ENCODE measurements at regions not wholly inside any gene's neighbourhood (a gene's known extent, or its start where the extent isn't known, plus 50 kb on each side); places are given as distances from the start of the nearest gene placed in this dataset.
A peak's percentile ranks its signal among the peaks of the same experiment; 100 is the strongest.

DNA sequence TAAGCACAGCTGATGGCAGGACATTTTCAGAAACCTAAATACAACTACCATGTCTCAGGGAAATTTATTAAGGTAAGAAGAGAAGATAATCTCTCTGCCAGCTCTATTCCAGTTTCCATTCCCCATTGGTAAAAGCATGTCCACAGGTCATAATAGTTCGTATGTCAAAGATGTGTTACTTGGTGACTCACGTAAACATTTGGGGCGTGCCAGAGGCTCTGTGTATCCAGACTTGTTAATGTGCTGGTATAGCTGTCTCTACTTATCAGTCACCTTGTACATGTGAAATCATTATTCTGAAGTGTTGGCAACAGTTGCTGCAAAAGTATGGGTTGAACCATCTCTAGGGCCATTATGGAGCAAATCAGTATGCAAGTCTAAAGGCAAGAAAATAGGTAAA, 1345.1 kb downstream of the SUCLG1 start:
- Histone ChIP-seq H3K36me3 (ENCODE audit: low read depth) (no peaks in the 10 kb centered on the region), H3K4me1 (ENCODE audit: insufficient read depth, poor library complexity, severe bottlenecking) (no peaks in the 10 kb centered on the region), H3K27me3 (ENCODE audit: insufficient read depth, poor library complexity, severe bottlenecking) (no peaks in the 10 kb centered on the region), H3K4me3 (ENCODE audit: severe bottlenecking) (no peak overlapping the region), H3K9me3 (ENCODE audit: severe bottlenecking) (peaks cover 3% of the 10 kb centered on the region), H3K27ac (ENCODE audit: poor library complexity, severe bottlenecking) (no peak overlapping the region)
- TF ChIP-seq, protein P1, sequence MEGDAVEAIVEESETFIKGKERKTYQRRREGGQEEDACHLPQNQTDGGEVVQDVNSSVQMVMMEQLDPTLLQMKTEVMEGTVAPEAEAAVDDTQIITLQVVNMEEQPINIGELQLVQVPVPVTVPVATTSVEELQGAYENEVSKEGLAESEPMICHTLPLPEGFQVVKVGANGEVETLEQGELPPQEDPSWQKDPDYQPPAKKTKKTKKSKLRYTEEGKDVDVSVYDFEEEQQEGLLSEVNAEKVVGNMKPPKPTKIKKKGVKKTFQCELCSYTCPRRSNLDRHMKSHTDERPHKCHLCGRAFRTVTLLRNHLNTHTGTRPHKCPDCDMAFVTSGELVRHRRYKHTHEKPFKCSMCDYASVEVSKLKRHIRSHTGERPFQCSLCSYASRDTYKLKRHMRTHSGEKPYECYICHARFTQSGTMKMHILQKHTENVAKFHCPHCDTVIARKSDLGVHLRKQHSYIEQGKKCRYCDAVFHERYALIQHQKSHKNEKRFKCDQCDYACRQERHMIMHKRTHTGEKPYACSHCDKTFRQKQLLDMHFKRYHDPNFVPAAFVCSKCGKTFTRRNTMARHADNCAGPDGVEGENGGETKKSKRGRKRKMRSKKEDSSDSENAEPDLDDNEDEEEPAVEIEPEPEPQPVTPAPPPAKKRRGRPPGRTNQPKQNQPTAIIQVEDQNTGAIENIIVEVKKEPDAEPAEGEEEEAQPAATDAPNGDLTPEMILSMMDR (IDR thresholded peaks at IDR 0.05; ENCODE audit: poor library complexity, severe bottlenecking): no peak
- DNase-seq (ENCODE audit: low spot score) (no peak), ATAC-seq (ENCODE audit: low read depth) (no peak)

DNA sequence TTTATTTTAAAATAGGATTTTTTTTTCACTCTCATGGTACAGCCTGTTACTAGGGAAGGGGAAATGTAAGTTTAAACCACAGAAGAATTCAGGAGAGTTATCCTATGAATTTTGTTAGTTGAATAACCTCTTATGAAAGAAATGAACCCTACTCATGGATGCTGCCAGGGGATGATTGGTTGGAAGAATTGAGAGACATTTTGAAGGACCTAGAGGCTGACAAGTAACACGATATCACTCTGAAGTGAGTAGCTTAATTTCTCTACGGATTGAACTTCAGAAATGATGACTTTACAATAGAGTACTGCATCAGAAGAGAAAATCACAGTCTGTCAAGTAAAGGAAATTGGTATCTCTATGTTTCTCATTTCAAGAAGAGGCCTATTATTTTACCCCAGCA, 1346.2 kb downstream of the SUCLG1 start:
- H3K27me3 ChIP-seq (ENCODE audit: insufficient read depth, poor library complexity, severe bottlenecking): no peaks in the 10 kb centered on the region
- no peak for ATAC-seq (ENCODE audit: low read depth)
- TF ChIP-seq, protein P1 (IDR thresholded peaks at IDR 0.05; ENCODE audit: poor library complexity, severe bottlenecking): no peak
- H3K27ac ChIP-seq (ENCODE audit: poor library complexity, severe bottlenecking): no peak overlapping the region
- H3K4me3 ChIP-seq (ENCODE audit: severe bottlenecking): no peak overlapping the region
- H3K36me3 ChIP-seq (ENCODE audit: low read depth): no peaks in the 10 kb centered on the region
- peaks cover 3% of the 10 kb centered on the region for H3K9me3 ChIP-seq (ENCODE audit: severe bottlenecking)
- no peaks in the 10 kb centered on the region for H3K4me1 ChIP-seq (ENCODE audit: insufficient read depth, poor library complexity, severe bottlenecking)
- DNase-seq (ENCODE audit: low spot score): no peak

DNA sequence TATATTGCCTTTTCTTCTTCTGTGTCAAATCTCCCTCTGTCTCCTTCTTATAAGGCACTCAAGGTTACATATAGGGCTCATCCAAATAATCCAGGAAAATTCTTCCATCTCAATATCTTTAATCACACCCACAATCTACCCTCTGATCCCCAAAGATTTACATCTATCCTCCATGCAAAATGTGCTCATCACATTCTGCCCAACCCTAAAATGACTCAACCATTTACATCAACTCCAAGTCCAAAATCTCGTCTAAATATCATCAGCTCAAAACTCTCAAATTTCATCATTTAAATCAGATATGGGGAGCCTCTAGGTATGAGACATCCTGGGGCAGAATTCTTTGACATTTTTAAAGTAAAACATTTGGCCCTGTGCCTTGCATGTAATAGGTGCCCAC, 1349.8 kb downstream of the SUCLG1 start:
- TF ChIP-seq, protein P1 (IDR thresholded peaks at IDR 0.05; ENCODE audit: poor library complexity, severe bottlenecking): no peak
- H3K9me3 ChIP-seq (ENCODE audit: severe bottlenecking): peaks cover 3% of the 10 kb centered on the region
- DNase-seq (ENCODE audit: low spot score) (no peak), ATAC-seq (ENCODE audit: low read depth) (no peak)
- H3K27me3 ChIP-seq (ENCODE audit: insufficient read depth, poor library complexity, severe bottlenecking): no peaks in the 10 kb centered on the region
- no peak overlapping the region for H3K27ac ChIP-seq (ENCODE audit: poor library complexity, severe bottlenecking)
- no peaks in the 10 kb centered on the region for H3K36me3 ChIP-seq (ENCODE audit: low read depth)
- H3K4me1 ChIP-seq (ENCODE audit: insufficient read depth, poor library complexity, severe bottlenecking): peaks cover 3% of the 10 kb centered on the region
- no peak overlapping the region for H3K4me3 ChIP-seq (ENCODE audit: severe bottlenecking)

DNA sequence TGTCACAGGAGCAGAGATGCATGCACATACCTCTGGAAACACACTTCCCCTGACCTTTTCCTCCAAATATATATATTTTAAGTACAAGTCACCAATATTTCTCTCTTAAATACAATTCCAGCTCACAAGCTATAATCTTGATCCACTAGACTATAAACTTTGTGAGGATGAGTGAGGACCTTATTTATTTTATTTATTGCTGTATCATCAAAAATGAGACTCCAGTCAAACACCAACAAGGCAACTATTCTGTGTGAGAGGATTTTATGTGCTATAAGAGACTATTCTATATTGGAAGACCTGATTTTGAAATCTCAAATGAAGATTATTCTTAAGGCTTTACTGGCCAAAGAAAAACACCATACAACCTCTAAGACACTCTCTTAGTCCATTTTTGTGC, 1352.2 kb downstream of the SUCLG1 start:
- Histone ChIP-seq H3K36me3 (ENCODE audit: low read depth) (no peaks in the 10 kb centered on the region), H3K4me1 (ENCODE audit: insufficient read depth, poor library complexity, severe bottlenecking) (peaks cover 12% of the 10 kb centered on the region), H3K9me3 (ENCODE audit: severe bottlenecking) (peaks cover 3% of the 10 kb centered on the region), H3K27ac (ENCODE audit: poor library complexity, severe bottlenecking) (no peak overlapping the region), H3K4me3 (ENCODE audit: severe bottlenecking) (no peak overlapping the region), H3K27me3 (ENCODE audit: insufficient read depth, poor library complexity, severe bottlenecking) (no peaks in the 10 kb centered on the region)
- TF ChIP-seq, protein P1 (IDR thresholded peaks at IDR 0.05; ENCODE audit: poor library complexity, severe bottlenecking): no peak
- no peak for DNase-seq (ENCODE audit: low spot score)
- no peak for ATAC-seq (ENCODE audit: low read depth)

DNA sequence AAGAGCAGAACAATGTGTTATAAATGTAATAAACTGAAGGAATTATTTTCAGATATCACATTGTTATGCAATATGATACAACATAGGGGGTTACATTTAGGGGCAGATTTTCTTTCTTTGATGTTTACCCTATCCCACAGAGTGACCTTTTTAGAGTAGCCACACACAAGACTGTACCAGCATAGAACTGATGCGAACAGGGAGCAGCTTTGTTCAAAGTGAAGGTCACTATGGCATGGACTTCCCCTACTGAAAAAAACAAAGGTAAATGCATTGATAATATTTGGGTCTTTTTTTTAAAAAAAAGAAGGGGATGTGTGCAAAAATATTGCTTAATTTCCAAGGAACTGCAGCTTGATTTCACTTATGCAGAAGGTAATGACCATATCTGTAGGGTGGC, 1354.9 kb downstream of the SUCLG1 start:
- Histone ChIP-seq H3K27me3 (ENCODE audit: insufficient read depth, poor library complexity, severe bottlenecking) (no peaks in the 10 kb centered on the region), H3K4me1 (ENCODE audit: insufficient read depth, poor library complexity, severe bottlenecking) (peaks cover 12% of the 10 kb centered on the region), H3K9me3 (ENCODE audit: severe bottlenecking) (no peaks in the 10 kb centered on the region), H3K36me3 (ENCODE audit: low read depth) (no peaks in the 10 kb centered on the region), H3K27ac (ENCODE audit: poor library complexity, severe bottlenecking) (peak overlapping the region; percentile 84), H3K4me3 (ENCODE audit: severe bottlenecking) (no peak overlapping the region)
- ATAC-seq (ENCODE audit: low read depth) (no peak), DNase-seq (ENCODE audit: low spot score) (no peak)
- TF ChIP-seq, protein P1 (IDR thresholded peaks at IDR 0.05; ENCODE audit: poor library complexity, severe bottlenecking): no peak

Measured in RWPE2 (cell line).